ENCODE measurements at regions not wholly inside any gene's neighbourhood (a gene's known extent, or its start where the extent isn't known, plus 50 kb on each side); places are given as distances from the start of the nearest gene placed in this dataset.

DNA sequence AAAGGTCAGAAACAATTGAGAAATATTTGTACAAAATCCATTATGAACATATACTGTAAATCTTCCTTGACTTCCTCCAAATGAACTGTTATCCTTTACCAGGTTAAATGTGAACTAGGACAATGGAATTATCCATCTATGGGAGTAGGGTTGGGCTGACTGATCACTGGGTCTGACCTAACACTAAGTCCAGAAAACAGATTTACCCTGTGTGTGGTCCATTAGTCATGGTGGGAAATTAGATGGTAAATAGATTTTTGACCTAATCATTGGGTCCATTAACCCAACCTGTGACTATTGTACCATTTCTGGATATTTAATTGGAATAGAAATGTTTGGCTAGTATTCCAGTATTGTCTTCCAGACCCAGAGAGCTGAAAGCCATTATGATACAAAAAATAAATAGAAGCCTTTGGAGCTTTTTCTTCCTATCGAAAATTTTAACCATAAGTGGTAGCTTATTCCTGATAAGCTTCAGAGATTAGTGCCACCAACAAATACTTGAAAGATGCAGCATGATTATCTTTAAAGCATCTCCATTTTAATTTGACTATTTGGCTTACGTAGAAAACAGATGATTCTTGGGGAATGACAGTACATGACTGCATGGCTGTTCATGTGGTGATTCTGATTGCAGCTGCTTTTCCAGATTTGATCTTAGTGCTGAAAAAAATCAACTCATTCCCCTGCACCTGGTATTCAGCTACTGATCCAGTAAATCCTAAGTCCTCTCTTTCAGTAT is 703.2 kb upstream of the FSHR start (continued):
- TF ChIP-seq, protein P1, sequence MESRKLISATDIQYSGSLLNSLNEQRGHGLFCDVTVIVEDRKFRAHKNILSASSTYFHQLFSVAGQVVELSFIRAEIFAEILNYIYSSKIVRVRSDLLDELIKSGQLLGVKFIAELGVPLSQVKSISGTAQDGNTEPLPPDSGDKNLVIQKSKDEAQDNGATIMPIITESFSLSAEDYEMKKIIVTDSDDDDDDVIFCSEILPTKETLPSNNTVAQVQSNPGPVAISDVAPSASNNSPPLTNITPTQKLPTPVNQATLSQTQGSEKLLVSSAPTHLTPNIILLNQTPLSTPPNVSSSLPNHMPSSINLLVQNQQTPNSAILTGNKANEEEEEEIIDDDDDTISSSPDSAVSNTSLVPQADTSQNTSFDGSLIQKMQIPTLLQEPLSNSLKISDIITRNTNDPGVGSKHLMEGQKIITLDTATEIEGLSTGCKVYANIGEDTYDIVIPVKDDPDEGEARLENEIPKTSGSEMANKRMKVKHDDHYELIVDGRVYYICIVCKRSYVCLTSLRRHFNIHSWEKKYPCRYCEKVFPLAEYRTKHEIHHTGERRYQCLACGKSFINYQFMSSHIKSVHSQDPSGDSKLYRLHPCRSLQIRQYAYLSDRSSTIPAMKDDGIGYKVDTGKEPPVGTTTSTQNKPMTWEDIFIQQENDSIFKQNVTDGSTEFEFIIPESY (IDR thresholded peaks at IDR 0.05; ENCODE audit: extremely low read depth, insufficient replicate concordance, low read length), result no peak
- TF ChIP-seq TCF7L2 (IDR thresholded peaks at IDR 0.05; ENCODE audit: borderline replicate concordance, extremely low read depth, insufficient read depth, insufficient read length), result no peak
- no peak for TF ChIP-seq EZH2phosphoT487 (IDR thresholded peaks at IDR 0.05; ENCODE audit: borderline replicate concordance)
- TF ChIP-seq SRF (IDR thresholded peaks at IDR 0.05; ENCODE audit: low read depth), result no peak
- TF ChIP-seq EGR1 (IDR thresholded peaks at IDR 0.05; ENCODE audit: low read depth), result no peak
- TF ChIP-seq FOSL1 (IDR thresholded peaks at IDR 0.05; ENCODE audit: low read depth), result no peak
- no peak for TF ChIP-seq POLR2AphosphoS5 (IDR thresholded peaks at IDR 0.05; ENCODE audit: low read depth, low read length)
- no peak for TF ChIP-seq POLR2A (IDR thresholded peaks at IDR 0.05; ENCODE audit: borderline replicate concordance, extremely low read depth, insufficient read depth, insufficient read length)
- TF ChIP-seq RAD21 (IDR thresholded peaks at IDR 0.05; ENCODE audit: low read depth), result no peak
- no peak for TF ChIP-seq ZNF274 (IDR thresholded peaks at IDR 0.05; ENCODE audit: low read depth, low read length)
- no peak for TF ChIP-seq CBX3 (IDR thresholded peaks at IDR 0.05; ENCODE audit: low read depth)
- TF ChIP-seq ELF1 (IDR thresholded peaks at IDR 0.05; ENCODE audit: borderline replicate concordance, low read depth), result no peak

DNA sequence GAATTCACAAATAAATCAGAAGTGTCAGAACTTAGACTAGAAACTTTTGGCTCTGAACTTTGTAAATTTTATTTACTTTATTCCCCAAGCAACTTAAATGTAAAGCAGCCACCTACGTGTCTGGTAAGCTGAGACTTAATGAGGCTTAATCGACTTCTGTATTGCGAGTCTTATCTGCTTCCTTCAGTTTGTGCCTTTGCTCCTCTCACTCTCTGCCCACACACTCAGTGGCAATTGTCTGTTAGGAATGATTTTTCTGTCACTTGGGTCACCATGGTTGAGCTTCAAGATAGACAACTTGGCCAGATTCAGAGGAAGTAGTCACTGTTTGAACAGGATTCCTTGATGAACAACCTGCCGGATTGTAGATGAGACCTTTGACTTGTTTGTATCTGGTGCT is 691.4 kb upstream of the FSHR start:
- H3K4me1 ChIP-seq (ENCODE audit: control insufficient read depth in 1 of 2, insufficient read depth in 2 of 2, low read length in 2 of 2), result no peaks in the 10 kb centered on the region
- no peak overlapping the region for H3K27ac ChIP-seq (ENCODE audit: low read depth, low read length)
- TF ChIP-seq, protein P2, sequence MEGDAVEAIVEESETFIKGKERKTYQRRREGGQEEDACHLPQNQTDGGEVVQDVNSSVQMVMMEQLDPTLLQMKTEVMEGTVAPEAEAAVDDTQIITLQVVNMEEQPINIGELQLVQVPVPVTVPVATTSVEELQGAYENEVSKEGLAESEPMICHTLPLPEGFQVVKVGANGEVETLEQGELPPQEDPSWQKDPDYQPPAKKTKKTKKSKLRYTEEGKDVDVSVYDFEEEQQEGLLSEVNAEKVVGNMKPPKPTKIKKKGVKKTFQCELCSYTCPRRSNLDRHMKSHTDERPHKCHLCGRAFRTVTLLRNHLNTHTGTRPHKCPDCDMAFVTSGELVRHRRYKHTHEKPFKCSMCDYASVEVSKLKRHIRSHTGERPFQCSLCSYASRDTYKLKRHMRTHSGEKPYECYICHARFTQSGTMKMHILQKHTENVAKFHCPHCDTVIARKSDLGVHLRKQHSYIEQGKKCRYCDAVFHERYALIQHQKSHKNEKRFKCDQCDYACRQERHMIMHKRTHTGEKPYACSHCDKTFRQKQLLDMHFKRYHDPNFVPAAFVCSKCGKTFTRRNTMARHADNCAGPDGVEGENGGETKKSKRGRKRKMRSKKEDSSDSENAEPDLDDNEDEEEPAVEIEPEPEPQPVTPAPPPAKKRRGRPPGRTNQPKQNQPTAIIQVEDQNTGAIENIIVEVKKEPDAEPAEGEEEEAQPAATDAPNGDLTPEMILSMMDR (IDR thresholded peaks at IDR 0.05 in 2 of 3, conservative IDR thresholded peaks at IDR 0.05 in 1 of 3; ENCODE audit: borderline replicate concordance in 1 of 3, insufficient read depth in 1 of 3, low read depth in 2 of 3, low read length in 2 of 3), result no peak
- TF ChIP-seq POLR2AphosphoS5 (IDR thresholded peaks at IDR 0.05; ENCODE audit: low read depth, low read length) (no peak), ZNF274 (IDR thresholded peaks at IDR 0.05; ENCODE audit: low read depth, low read length) (no peak), EGR1 (IDR thresholded peaks at IDR 0.05; ENCODE audit: low read depth) (no peak), EZH2phosphoT487 (IDR thresholded peaks at IDR 0.05; ENCODE audit: borderline replicate concordance) (no peak), EZH2 (IDR thresholded peaks at IDR 0.05) (no peak), JUND (IDR thresholded peaks at IDR 0.05) (no peak), YY1 (IDR thresholded peaks at IDR 0.05; ENCODE audit: extremely low read depth, insufficient replicate concordance, low read depth, low read length) (no peak), ELF1 (IDR thresholded peaks at IDR 0.05; ENCODE audit: borderline replicate concordance, low read depth) (no peak), TCF7L2 (IDR thresholded peaks at IDR 0.05; ENCODE audit: borderline replicate concordance, extremely low read depth, insufficient read depth, insufficient read length) (no peak), POLR2A (IDR thresholded peaks at IDR 0.05; ENCODE audit: borderline replicate concordance, extremely low read depth, insufficient read depth, insufficient read length) (no peak), SRF (IDR thresholded peaks at IDR 0.05; ENCODE audit: low read depth) (no peak), RAD21 (IDR thresholded peaks at IDR 0.05; ENCODE audit: low read depth) (no peak)
- TF ChIP-seq, protein P3, sequence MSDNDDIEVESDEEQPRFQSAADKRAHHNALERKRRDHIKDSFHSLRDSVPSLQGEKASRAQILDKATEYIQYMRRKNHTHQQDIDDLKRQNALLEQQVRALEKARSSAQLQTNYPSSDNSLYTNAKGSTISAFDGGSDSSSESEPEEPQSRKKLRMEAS (IDR thresholded peaks at IDR 0.05), result no peak
- TF ChIP-seq, protein P4, sequence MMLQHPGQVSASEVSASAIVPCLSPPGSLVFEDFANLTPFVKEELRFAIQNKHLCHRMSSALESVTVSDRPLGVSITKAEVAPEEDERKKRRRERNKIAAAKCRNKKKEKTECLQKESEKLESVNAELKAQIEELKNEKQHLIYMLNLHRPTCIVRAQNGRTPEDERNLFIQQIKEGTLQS (IDR thresholded peaks at IDR 0.05), result no peak
- no peak overlapping the region for H3K4me3 ChIP-seq (replicated peaks in 1 of 2; ENCODE audit: low read depth in 1 of 2, low read length in 2 of 2)
- H3K4me2 ChIP-seq (ENCODE audit: low read length), result no peak overlapping the region
- intact Hi-C loops (cut with micrococcal nuclease), result no loop called here
- H3K9me3 ChIP-seq (ENCODE audit: control insufficient read depth in 1 of 2, insufficient read depth in 1 of 2, low read depth in 1 of 2, low read length in 2 of 2), result peaks cover 0 to 15% of the 10 kb centered on the region in 2 experiments; a peak in 2 of 4 replicates
- H4K20me1 ChIP-seq (ENCODE audit: insufficient read depth), result no peaks in the 10 kb centered on the region
- ATAC-seq (no peak), DNase-seq (ENCODE audit: low read depth, low spot score) (no peak)
- H3K27me3 ChIP-seq (ENCODE audit: insufficient read depth, low read length), result no peaks in the 10 kb centered on the region
- ChIA-PET CTCF (no interaction called here), POLR2A (no interaction called here), RAD21 (ENCODE audit: low non-redundant PET in 1 of 2, low total read pairs in 2 of 2, uncharacterized antibody in 2 of 2, unreplicated experiment in 2 of 2) (no interaction called here)
- H3K79me2 ChIP-seq (ENCODE audit: insufficient read depth, low read length), result no peaks in the 10 kb centered on the region
- BruUV-seq (replicated peaks), result no TSS peak
- no peak overlapping the region for H3K9ac ChIP-seq (ENCODE audit: low read length)
- H3K9me2 ChIP-seq (ENCODE audit: insufficient read depth), result no peaks in the 10 kb centered on the region
- no peak overlapping the region for H2AFZ ChIP-seq (ENCODE audit: low read depth, low read length, poor library complexity, severe bottlenecking)
- no peaks in the 10 kb centered on the region for H3K36me3 ChIP-seq (ENCODE audit: control insufficient read depth in 1 of 2, insufficient read depth in 2 of 2, low read length in 2 of 2)
